Activated T-cell treated with anti-CD3 and anti-CD28 coated beads, Interleukin-2, amount 50 U/mL, for 24 hours (primary cell): ENCODE measurements at regions not wholly inside any gene's neighbourhood (a gene's known extent, or its start where the extent isn't known, plus 50 kb on each side); places are given as distances from the start of the nearest gene placed in this dataset.

Experiments
- DNase-seq: peaks from one replicate; pipeline ENCODE4 v3.0.0-alpha.2; 2020
- H3K27ac Mint-ChIP-seq: 2 replicates; pipeline ENCODE4 v1.8.0; 2020; ENCODE audit warnings: mild to moderate bottlenecking, mixed read lengths
- H3K27me3 Mint-ChIP-seq: 2 replicates; pipeline ENCODE4 v1.8.0; 2020; ENCODE audit warnings: mixed read lengths
- H3K36me3 Mint-ChIP-seq: 2 replicates; pipeline ENCODE4 v1.8.0; 2020; ENCODE audit warnings: low read depth, mixed read lengths
- H3K4me1 Mint-ChIP-seq: 2 replicates; pipeline ENCODE4 v1.8.0; 2020; ENCODE audit warnings: low read depth, mixed read lengths
- H3K4me3 Mint-ChIP-seq: 2 replicates; pipeline ENCODE4 v1.8.0; 2020; ENCODE audit warnings: mild to moderate bottlenecking, moderate library complexity, mixed read lengths
- H3K9me3 Mint-ChIP-seq: 2 replicates; pipeline ENCODE4 v1.8.0; 2020; ENCODE audit warnings: mixed read lengths

- Mint-ChIP-seq H3K27me3 (peaks cover 6% of the 10 kb centered on the region), H3K36me3 (no peaks in the 10 kb centered on the region), H3K4me3 (no peak overlapping the region), H3K4me1 (no peaks in the 10 kb centered on the region), H3K27ac (no peak overlapping the region), H3K9me3 (no peaks in the 10 kb centered on the region)
- DNase-seq, result no peak
Observed at GRCh38 chr2:35416391-35417140, 939.0 kb upstream of the CRIM1 start.

- no peaks in the 10 kb centered on the region for H3K36me3 Mint-ChIP-seq
- no peaks in the 10 kb centered on the region for H3K9me3 Mint-ChIP-seq
- no peaks in the 10 kb centered on the region for H3K4me1 Mint-ChIP-seq
- H3K27me3 Mint-ChIP-seq, result peaks cover 6% of the 10 kb centered on the region
- no peak overlapping the region for H3K27ac Mint-ChIP-seq
- no peak overlapping the region for H3K4me3 Mint-ChIP-seq
- no peak for DNase-seq
Observed at GRCh38 chr2:35415942-35416341, 939.6 kb upstream of the CRIM1 start.

DNA sequence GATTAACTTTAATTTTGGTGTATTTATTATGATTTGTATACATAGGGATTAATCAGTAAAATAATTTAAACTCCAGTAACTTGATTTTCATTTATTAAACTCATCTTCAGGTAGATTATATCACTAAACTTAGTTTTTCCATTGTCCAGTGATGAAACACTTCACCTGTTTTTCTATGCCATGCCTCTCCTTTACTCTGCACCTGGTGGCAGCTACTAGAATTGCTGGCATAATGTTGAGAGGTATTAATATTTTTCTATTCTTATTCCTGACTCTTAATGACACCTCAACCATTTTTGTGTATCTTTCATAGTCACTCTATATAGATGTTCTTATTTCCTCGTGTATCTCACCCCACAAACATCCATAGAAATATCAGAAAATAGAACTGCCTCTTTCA lies 940.3 kb upstream of the CRIM1 start:
- H3K4me1 Mint-ChIP-seq, result no peaks in the 10 kb centered on the region
- no peak overlapping the region for H3K4me3 Mint-ChIP-seq
- H3K36me3 Mint-ChIP-seq, result no peaks in the 10 kb centered on the region
- H3K27me3 Mint-ChIP-seq, result peaks cover 6% of the 10 kb centered on the region
- no peak for DNase-seq
- H3K9me3 Mint-ChIP-seq, result no peaks in the 10 kb centered on the region
- no peak overlapping the region for H3K27ac Mint-ChIP-seq

- Mint-ChIP-seq H3K27ac (no peak overlapping the region), H3K4me3 (no peak overlapping the region), H3K36me3 (no peaks in the 10 kb centered on the region), H3K4me1 (no peaks in the 10 kb centered on the region), H3K9me3 (no peaks in the 10 kb centered on the region), H3K27me3 (peaks cover under 1% of the 10 kb centered on the region)
- DNase-seq, result peak; percentile 44
Observed at GRCh38 chr2:35410431-35411061, 945.0 kb upstream of the CRIM1 start.

GRCh38 chr2:35409762-35410161 lies 945.8 kb upstream of the CRIM1 start:
- H3K27ac Mint-ChIP-seq, result no peak overlapping the region
- no peaks in the 10 kb centered on the region for H3K36me3 Mint-ChIP-seq
- no peaks in the 10 kb centered on the region for H3K9me3 Mint-ChIP-seq

GRCh38 chr2:35408320-35408719 lies 947.3 kb upstream of the CRIM1 start:
- Mint-ChIP-seq H3K27me3 (no peaks in the 10 kb centered on the region), H3K4me1 (no peaks in the 10 kb centered on the region), H3K36me3 (no peaks in the 10 kb centered on the region), H3K9me3 (no peaks in the 10 kb centered on the region), H3K27ac (no peak overlapping the region), H3K4me3 (no peak overlapping the region)
- DNase-seq, result no peak

More at GRCh38 chr2:35409762-35410161, 945.8 kb upstream of the CRIM1 start:
- Mint-ChIP-seq H3K4me1 (no peaks in the 10 kb centered on the region), H3K4me3 (no peak overlapping the region), H3K27me3 (no peaks in the 10 kb centered on the region)
- no peak for DNase-seq

DNA sequence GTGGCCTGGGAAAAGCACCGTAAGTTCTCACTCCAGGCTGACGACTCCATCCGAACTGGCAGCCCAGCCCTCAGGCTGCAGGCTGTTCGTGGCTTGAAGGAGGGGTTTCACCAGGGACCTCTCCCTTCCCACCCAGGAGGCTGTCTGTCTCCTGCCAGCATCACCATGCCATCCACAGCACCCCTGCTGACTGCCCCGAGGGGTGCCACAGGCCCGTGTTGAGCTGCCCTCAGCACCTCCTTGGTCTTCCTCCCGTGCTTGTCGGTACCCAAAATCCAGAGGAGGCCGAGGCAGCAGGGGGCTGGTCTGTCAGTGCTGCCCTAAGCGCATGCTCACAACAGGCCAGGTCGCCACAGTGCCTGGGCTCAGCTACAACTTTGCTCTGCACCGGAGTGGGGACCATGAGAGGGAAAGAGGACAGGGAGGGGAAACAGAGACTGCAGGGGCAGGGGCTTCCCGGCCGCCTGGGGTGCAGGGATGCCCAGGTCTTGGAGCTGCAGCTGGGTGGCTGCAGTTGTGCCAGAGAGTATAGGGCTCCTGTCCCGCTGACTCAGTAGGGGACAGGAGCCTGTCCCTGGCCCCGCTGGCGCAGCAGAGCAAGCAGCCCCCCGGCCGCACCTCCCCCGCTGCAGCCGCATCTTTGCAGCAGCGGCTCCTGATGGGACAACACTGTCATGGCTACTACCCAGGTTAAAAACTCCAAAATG lies 963.7 kb upstream of the CRIM1 start:
- no peaks in the 10 kb centered on the region for H3K27me3 Mint-ChIP-seq
- H3K4me3 Mint-ChIP-seq, result no peak overlapping the region
- no peak overlapping the region for H3K27ac Mint-ChIP-seq
- no peaks in the 10 kb centered on the region for H3K36me3 Mint-ChIP-seq
- no peaks in the 10 kb centered on the region for H3K9me3 Mint-ChIP-seq
- H3K4me1 Mint-ChIP-seq, result no peaks in the 10 kb centered on the region
- DNase-seq, result no peak

DNA sequence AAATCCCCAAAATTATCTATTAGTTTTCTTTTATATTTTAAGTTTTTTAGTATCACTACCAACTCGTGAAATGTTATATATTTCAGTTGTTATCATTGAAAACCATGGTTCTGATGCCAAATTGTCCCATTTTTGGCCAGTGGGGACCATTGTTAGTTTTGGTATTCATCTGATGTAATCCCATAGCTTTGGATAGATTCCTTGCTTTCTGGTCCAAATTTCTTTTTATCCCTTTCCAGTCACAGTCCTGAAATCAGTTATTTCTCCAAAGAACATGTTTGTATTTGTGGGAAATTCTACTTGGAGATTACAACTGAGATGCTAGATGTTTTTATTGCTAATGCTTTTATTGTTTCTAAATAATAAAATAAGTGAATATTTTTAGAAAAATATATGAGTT lies 976.8 kb upstream of the CRIM1 start:
- H3K36me3 Mint-ChIP-seq, result no peaks in the 10 kb centered on the region
- no peaks in the 10 kb centered on the region for H3K4me1 Mint-ChIP-seq
- H3K27ac Mint-ChIP-seq, result no peak overlapping the region
- no peaks in the 10 kb centered on the region for H3K9me3 Mint-ChIP-seq
- no peak for DNase-seq
- no peak overlapping the region for H3K4me3 Mint-ChIP-seq
- H3K27me3 Mint-ChIP-seq, result no peaks in the 10 kb centered on the region

DNA sequence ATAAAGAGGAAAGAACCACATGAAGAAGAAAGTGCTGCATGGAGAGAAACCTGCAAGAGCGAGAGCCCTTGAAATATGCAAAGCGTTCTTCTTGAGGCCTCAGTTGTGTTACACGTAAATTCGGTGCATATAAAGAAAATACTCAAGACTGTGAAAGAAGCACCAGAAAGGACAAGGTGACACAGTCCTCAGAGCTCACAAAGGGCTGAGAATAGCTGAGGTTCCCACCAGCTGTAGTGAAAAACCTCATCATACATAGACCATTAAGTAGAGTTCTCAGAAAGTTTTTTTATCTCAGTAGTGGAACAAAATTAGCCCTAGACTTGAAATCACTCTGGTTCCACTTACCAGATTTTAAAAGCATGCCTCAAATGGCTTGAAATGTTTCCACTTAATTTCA lies 980.7 kb upstream of the CRIM1 start:
- Mint-ChIP-seq H3K4me1 (no peaks in the 10 kb centered on the region), H3K36me3 (no peaks in the 10 kb centered on the region), H3K27me3 (no peaks in the 10 kb centered on the region)

DNA sequence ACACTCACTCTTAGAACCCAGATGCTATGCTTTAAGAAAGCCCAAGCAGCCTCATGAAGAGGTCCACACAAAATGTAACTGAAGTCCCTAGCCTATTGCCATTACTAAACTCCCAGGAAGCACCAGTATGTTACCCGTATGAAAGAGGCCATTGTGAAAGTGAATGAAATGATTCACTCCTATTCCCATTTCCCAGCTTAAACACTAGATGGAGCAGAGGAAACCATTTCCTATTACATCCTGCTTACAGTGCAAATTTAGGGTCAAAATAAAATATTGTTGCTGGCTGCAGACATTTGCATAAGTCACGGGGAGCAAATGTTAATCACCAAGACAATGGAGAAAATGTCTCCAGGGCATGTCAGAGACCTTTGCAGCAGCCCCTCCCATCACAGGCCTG lies 989.7 kb upstream of the CRIM1 start:
- Mint-ChIP-seq H3K4me3 (no peak overlapping the region), H3K27ac (no peak overlapping the region), H3K9me3 (no peaks in the 10 kb centered on the region), H3K4me1 (no peaks in the 10 kb centered on the region), H3K36me3 (no peaks in the 10 kb centered on the region), H3K27me3 (no peaks in the 10 kb centered on the region)
- no peak for DNase-seq

More for the DNA sequence above, 980.7 kb upstream of the CRIM1 start:
- no peak for DNase-seq
- Mint-ChIP-seq H3K9me3 (no peaks in the 10 kb centered on the region), H3K4me3 (no peak overlapping the region), H3K27ac (no peak overlapping the region)

- no peak overlapping the region for H3K4me3 Mint-ChIP-seq
- H3K27ac Mint-ChIP-seq, result no peak overlapping the region
- H3K27me3 Mint-ChIP-seq, result no peaks in the 10 kb centered on the region
- no peak for DNase-seq
- H3K36me3 Mint-ChIP-seq, result no peaks in the 10 kb centered on the region
- H3K9me3 Mint-ChIP-seq, result peaks cover 4% of the 10 kb centered on the region
- H3K4me1 Mint-ChIP-seq, result no peaks in the 10 kb centered on the region
Observed at GRCh38 chr2:35356332-35356731, 999.2 kb upstream of the CRIM1 start.

- Mint-ChIP-seq H3K27me3 (no peaks in the 10 kb centered on the region), H3K4me3 (no peak overlapping the region), H3K4me1 (no peaks in the 10 kb centered on the region), H3K27ac (no peak overlapping the region), H3K9me3 (peaks cover 4% of the 10 kb centered on the region), H3K36me3 (no peaks in the 10 kb centered on the region)
- no peak for DNase-seq
Observed at GRCh38 chr2:35355056-35355455, 1000.5 kb upstream of the CRIM1 start.

DNA sequence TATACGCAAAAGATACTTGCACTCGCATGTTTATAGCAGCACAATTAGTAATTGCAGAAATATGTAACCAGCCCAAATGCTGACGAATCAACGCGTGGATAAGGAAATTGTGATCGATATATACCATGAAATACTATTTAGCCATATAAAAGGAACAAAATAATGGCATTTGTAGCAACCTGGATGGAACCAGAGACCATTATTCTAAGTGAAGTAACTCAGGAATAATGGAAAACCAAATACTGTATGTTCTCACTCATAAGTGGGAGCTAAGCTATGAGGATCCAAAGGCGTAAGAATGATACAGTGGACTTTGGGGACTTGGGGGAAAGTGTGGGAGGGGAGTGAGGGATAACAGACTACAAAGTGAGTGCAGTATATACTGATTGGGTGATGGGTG lies 1008.0 kb upstream of the CRIM1 start:
- Mint-ChIP-seq H3K4me3 (no peak overlapping the region), H3K27me3 (no peaks in the 10 kb centered on the region), H3K9me3 (peaks cover 4% of the 10 kb centered on the region), H3K27ac (no peak overlapping the region), H3K4me1 (no peaks in the 10 kb centered on the region), H3K36me3 (no peaks in the 10 kb centered on the region)
- DNase-seq, result no peak

DNA sequence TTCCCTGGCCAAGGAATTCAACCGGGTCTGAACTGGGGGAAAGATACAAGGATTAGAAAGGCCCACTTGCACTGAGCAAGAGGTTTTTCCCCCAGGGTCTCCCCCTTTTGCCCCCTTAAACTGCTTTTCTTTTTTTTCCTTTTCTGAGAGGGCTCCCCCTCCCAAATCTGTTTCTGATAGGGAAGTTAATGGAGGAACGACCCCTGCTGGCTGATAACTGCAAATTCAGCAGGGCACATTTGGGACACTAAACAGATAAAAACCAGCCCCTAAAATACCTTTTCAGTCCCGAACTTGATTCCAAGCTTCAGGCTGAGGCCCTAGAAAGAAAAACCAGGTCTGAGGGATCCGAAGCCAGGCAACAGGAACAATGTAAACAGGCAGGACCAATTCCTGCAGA lies 1012.4 kb upstream of the CRIM1 start:
- H3K27me3 Mint-ChIP-seq, result no peaks in the 10 kb centered on the region
- no peak for DNase-seq
- peaks cover 5% of the 10 kb centered on the region for H3K9me3 Mint-ChIP-seq
- H3K27ac Mint-ChIP-seq, result no peak overlapping the region
- H3K4me3 Mint-ChIP-seq, result no peak overlapping the region
- no peaks in the 10 kb centered on the region for H3K36me3 Mint-ChIP-seq
- no peaks in the 10 kb centered on the region for H3K4me1 Mint-ChIP-seq

DNA sequence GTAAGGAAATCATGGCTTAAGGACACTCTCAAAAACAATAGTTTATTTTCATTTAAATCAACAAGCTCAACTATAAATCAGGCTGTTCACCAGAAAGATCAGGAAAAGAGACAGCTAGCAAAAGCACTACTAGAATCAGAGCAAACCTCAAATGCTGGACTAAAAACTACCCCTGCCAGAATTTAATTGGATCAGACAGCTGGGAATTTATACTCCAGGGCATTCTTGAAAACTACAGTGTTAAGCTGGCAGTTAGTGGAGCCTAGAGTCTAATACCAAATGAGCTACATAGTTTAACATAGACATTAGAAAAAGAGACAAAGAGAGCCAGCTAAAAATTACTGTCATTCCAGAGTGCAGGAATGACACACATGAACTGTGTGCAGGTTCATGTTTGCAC lies 1016.4 kb upstream of the CRIM1 start:
- no peak for DNase-seq
- Mint-ChIP-seq H3K4me3 (no peak overlapping the region), H3K36me3 (no peaks in the 10 kb centered on the region), H3K27me3 (no peaks in the 10 kb centered on the region), H3K27ac (no peak overlapping the region), H3K9me3 (peaks cover 7% of the 10 kb centered on the region), H3K4me1 (no peaks in the 10 kb centered on the region)
